Esophagus squamous epithelium (tissue), 4 donors: ENCODE measurements at regions not wholly inside any gene's neighbourhood (a gene's known extent, or its start where the extent isn't known, plus 50 kb on each side); places are given as distances from the start of the nearest gene placed in this dataset.

Source experiments
- POLR2A ChIP-seq, 4 donors: fragments of 450-650 bp; IDR thresholded peaks; one replicate each; pipeline ENCODE4 v1.6.1; 2017; ENCODE audit warnings: antibody characterized with exemption in 4 of 4, mild to moderate bottlenecking in 4 of 4, moderate library complexity in 3 of 4
- TF ChIP-seq, protein P1 (sequence below), 6 experiments: fragments of 450-650 bp in 4 of 6; fragments of 200-600 bp in 2 of 6; sonication (generic) in 2 of 6; IDR thresholded peaks; one replicate each; pipeline ENCODE4 v1.5.1; 2016 to 2019; ENCODE audit warnings: antibody characterized with exemption in 6 of 6, mild to moderate bottlenecking in 4 of 6, moderate library complexity in 4 of 6

DNA sequence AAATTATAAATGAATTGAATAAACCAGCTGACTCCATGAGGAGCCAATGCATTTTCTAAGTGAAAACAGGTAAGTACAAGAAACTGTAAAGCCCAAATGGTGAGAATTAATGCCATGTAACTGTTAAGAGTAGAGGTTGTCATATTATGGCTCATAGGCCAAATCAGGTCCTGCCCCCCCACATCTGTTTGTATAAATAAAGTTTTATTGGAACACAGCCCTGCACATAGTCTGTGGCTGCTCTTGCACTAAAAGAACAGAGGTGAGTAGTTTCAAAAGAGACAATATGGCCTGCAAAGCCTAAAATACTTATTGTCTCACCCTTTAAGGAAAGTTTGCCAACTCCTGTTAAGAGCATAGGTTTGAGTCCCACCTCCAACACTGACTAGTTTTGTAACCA, 140.5 kb upstream of the SRRM4 start:
- TF ChIP-seq, protein P1, sequence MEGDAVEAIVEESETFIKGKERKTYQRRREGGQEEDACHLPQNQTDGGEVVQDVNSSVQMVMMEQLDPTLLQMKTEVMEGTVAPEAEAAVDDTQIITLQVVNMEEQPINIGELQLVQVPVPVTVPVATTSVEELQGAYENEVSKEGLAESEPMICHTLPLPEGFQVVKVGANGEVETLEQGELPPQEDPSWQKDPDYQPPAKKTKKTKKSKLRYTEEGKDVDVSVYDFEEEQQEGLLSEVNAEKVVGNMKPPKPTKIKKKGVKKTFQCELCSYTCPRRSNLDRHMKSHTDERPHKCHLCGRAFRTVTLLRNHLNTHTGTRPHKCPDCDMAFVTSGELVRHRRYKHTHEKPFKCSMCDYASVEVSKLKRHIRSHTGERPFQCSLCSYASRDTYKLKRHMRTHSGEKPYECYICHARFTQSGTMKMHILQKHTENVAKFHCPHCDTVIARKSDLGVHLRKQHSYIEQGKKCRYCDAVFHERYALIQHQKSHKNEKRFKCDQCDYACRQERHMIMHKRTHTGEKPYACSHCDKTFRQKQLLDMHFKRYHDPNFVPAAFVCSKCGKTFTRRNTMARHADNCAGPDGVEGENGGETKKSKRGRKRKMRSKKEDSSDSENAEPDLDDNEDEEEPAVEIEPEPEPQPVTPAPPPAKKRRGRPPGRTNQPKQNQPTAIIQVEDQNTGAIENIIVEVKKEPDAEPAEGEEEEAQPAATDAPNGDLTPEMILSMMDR (IDR thresholded peaks at IDR 0.05): no peak
- TF ChIP-seq POLR2A (IDR thresholded peaks at IDR 0.05): no peak
